ENCODE measurements at regions not wholly inside any gene's neighbourhood (a gene's known extent, or its start where the extent isn't known, plus 50 kb on each side); places are given as distances from the start of the nearest gene placed in this dataset.

- no peak for DNase-seq
Observed at GRCh38 chr13:59176775-59177174, 987.0 kb downstream of the DIAPH3 start.

GRCh38 chr13:59178344-59178743 is 985.4 kb downstream of the DIAPH3 start:
- DNase-seq, result no peak

GRCh38 chr13:59182241-59182640 is 981.5 kb downstream of the DIAPH3 start:
- no peak for DNase-seq

- no peak for DNase-seq
Observed at GRCh38 chr13:59197397-59197796, 966.3 kb downstream of the DIAPH3 start.

GRCh38 chr13:59201841-59202240 is 961.9 kb downstream of the DIAPH3 start:
- no peak for DNase-seq

- DNase-seq, result no peak
Observed at GRCh38 chr13:59203855-59204254, 959.9 kb downstream of the DIAPH3 start.

GRCh38 chr13:59205501-59205900 is 958.2 kb downstream of the DIAPH3 start:
- DNase-seq, result no peak

GRCh38 chr13:59208405-59209195 is 955.1 kb downstream of the DIAPH3 start:
- no peak for DNase-seq

GRCh38 chr13:59210543-59210942 is 953.2 kb downstream of the DIAPH3 start:
- no peak for DNase-seq

- no peak for DNase-seq
Observed at GRCh38 chr13:59211606-59212005, 952.1 kb downstream of the DIAPH3 start.

GRCh38 chr13:59229401-59229800 is 934.3 kb downstream of the DIAPH3 start:
- no peak for DNase-seq

GRCh38 chr13:59229861-59230260 is 933.9 kb downstream of the DIAPH3 start:
- DNase-seq, result no peak

- DNase-seq, result no peak
Observed at GRCh38 chr13:59230484-59231264, 933.1 kb downstream of the DIAPH3 start.

- DNase-seq, result no peak
Observed at GRCh38 chr13:59236309-59236919, 927.3 kb downstream of the DIAPH3 start.

GRCh38 chr13:59236944-59237343 is 926.8 kb downstream of the DIAPH3 start:
- DNase-seq, result no peak

GRCh38 chr13:59247171-59247570 is 916.6 kb downstream of the DIAPH3 start:
- DNase-seq, result no peak

- no peak for DNase-seq
Observed at GRCh38 chr13:59250336-59251189, 913.2 kb downstream of the DIAPH3 start.

GRCh38 chr13:59259165-59260000 is 904.3 kb downstream of the DIAPH3 start:
- DNase-seq, result no peak

GRCh38 chr13:59261928-59262488 is 901.7 kb downstream of the DIAPH3 start:
- no peak for DNase-seq

- DNase-seq, result no peak
Observed at GRCh38 chr13:59263531-59263930, 900.2 kb downstream of the DIAPH3 start.

GRCh38 chr13:59266478-59267063 is 897.2 kb downstream of the DIAPH3 start:
- no peak for DNase-seq
